ENCODE measurements at regions not wholly inside any gene's neighbourhood (a gene's known extent, or its start where the extent isn't known, plus 50 kb on each side); places are given as distances from the start of the nearest gene placed in this dataset.
A peak's percentile ranks its signal among the peaks of the same experiment; 100 is the strongest.

DNA sequence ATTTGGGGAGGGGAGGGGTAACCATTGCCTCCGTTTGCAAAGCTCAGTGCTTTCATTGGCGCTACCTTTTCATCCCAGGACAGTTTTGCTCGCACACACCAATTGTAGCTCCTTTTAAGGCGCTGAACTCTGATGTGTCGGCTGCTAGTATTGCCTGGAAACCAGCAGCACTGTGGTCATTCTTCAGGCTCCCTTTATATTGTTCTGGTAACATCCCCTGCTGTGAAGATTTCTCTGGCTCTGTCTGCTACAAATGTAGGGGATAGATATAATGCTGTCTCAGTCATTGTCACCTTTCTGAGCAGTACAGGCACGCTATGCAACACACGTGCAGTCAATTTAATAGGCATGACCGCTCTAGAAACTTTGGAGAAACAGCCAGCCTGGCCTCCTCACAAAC lies 172.9 kb upstream of the SASH1 start:
- H3K4me3 ChIP-seq, result no peak overlapping the region
- H3K27ac ChIP-seq, result no peak overlapping the region
- no peaks in the 10 kb centered on the region for H3K4me1 ChIP-seq
- DNase-seq (ENCODE audit: low spot score in 2 of 2), result no peak
- no peaks in the 10 kb centered on the region for H3K27me3 ChIP-seq
- TF ChIP-seq POLR2A (IDR thresholded peaks at IDR 0.05), result no peak
- TF ChIP-seq EP300 (IDR thresholded peaks at IDR 0.05), result no peak
- TF ChIP-seq, protein P1, sequence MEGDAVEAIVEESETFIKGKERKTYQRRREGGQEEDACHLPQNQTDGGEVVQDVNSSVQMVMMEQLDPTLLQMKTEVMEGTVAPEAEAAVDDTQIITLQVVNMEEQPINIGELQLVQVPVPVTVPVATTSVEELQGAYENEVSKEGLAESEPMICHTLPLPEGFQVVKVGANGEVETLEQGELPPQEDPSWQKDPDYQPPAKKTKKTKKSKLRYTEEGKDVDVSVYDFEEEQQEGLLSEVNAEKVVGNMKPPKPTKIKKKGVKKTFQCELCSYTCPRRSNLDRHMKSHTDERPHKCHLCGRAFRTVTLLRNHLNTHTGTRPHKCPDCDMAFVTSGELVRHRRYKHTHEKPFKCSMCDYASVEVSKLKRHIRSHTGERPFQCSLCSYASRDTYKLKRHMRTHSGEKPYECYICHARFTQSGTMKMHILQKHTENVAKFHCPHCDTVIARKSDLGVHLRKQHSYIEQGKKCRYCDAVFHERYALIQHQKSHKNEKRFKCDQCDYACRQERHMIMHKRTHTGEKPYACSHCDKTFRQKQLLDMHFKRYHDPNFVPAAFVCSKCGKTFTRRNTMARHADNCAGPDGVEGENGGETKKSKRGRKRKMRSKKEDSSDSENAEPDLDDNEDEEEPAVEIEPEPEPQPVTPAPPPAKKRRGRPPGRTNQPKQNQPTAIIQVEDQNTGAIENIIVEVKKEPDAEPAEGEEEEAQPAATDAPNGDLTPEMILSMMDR (IDR thresholded peaks at IDR 0.05), result no peak
- no peaks in the 10 kb centered on the region for H3K36me3 ChIP-seq
- H3K9me3 ChIP-seq, result no peaks in the 10 kb centered on the region
- WGBS, 2 donors, result 88 to 91% methylated on average over 8 of the region's 8 CpGs

DNA sequence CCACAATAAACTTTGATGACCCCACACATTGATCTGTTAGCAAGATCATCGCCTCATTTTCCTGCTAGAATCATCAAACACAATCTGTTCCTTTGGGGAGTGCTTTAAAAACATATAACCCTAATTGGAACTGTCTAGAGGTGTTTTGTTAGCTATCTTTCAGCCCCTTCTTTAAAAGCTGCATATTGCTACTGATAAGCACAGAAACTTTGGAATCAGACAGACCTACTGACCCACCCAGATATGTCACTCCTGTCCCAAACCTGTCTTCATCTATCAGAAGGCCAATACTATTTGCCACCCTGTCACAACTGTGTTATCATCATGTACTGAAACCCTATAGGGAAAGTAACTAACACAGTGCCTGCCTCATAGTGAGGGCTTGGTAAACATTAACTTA lies 172.4 kb upstream of the SASH1 start:
- Histone ChIP-seq H3K4me1 (no peaks in the 10 kb centered on the region), H3K4me3 (no peak overlapping the region), H3K27me3 (no peaks in the 10 kb centered on the region), H3K36me3 (no peaks in the 10 kb centered on the region), H3K27ac (no peak overlapping the region), H3K9me3 (no peaks in the 10 kb centered on the region)
- TF ChIP-seq EP300 (IDR thresholded peaks at IDR 0.05) (no peak), POLR2A (IDR thresholded peaks at IDR 0.05) (no peak)
- TF ChIP-seq, protein P1 (IDR thresholded peaks at IDR 0.05), result no peak
- no peak for DNase-seq (ENCODE audit: low spot score in 2 of 2)
- 93 to 98% methylated on average over 1 of the region's 1 CpG for WGBS, 2 donors

DNA sequence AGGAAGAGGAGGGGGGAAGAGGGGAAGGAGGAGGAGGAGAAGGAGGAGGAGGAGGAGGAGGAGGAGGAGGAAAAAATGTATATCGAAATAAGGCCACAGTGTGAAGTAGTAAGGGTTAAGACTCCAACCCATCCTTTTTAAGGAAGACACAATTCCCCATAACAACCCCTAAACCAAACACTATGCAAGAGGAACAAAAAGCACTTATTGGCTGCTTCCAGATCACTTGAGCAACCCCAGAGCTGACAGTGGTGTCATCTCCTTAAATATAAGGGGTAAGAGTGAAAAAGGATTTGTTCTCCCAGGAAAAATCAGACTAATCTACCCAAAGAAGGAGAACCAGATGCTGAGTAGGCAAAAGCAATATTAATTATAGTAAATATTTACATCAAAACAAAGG lies 169.1 kb upstream of the SASH1 start:
- no peak overlapping the region for H3K4me3 ChIP-seq
- no peak for DNase-seq (ENCODE audit: low spot score in 2 of 2)
- H3K36me3 ChIP-seq, result no peaks in the 10 kb centered on the region
- no peaks in the 10 kb centered on the region for H3K9me3 ChIP-seq
- H3K27me3 ChIP-seq, result no peaks in the 10 kb centered on the region
- no peak overlapping the region for H3K27ac ChIP-seq
- TF ChIP-seq POLR2A (IDR thresholded peaks at IDR 0.05) (no peak), EP300 (IDR thresholded peaks at IDR 0.05) (no peak)
- TF ChIP-seq, protein P1 (IDR thresholded peaks at IDR 0.05), result no peak
- 73 to 78% methylated on average over 1 of the region's 1 CpG for WGBS, 2 donors
- H3K4me1 ChIP-seq, result no peaks in the 10 kb centered on the region

DNA sequence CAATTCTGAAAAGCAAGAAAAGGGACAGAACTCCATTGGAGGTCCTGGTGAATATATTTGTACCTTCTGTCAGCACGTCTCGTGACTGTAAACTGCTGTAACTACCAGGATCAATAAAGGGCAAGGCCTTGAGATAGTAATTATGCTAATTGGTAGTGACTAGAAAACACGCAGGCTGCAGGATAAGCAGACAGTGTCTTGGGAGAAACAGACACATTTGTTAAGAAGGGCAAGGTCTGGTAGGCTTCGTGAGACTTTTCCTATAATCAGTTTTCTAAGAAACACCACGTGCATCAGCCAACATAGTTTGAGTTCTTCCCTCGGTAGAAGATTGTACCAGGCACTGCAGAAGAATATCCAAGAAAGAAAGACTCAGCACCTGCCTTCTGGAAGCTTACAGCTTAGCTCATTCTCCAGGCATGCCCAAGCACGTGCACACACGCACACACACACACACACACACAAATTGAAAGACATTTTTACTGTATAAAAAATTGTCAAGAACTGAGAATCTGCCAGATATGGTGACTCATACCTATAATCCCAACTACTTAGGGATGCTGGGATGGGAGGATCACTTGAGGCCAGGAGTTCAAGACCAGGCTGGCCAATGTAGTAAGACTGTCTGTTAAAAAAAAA lies 167.0 kb upstream of the SASH1 start:
- TF ChIP-seq, protein P1 (IDR thresholded peaks at IDR 0.05), result no peak
- no peak for TF ChIP-seq EP300 (IDR thresholded peaks at IDR 0.05)
- TF ChIP-seq POLR2A (IDR thresholded peaks at IDR 0.05), result no peak
- H3K27ac ChIP-seq, result no peak overlapping the region
- no peak overlapping the region for H3K4me3 ChIP-seq
- no peaks in the 10 kb centered on the region for H3K36me3 ChIP-seq
- no peaks in the 10 kb centered on the region for H3K4me1 ChIP-seq
- no peaks in the 10 kb centered on the region for H3K9me3 ChIP-seq
- no peaks in the 10 kb centered on the region for H3K27me3 ChIP-seq
- 75 to 80% methylated on average over 8 of the region's 8 CpGs for WGBS, 2 donors
- DNase-seq (ENCODE audit: low spot score in 2 of 2), result no peak

- H3K4me1 ChIP-seq, result no peaks in the 10 kb centered on the region
- no peaks in the 10 kb centered on the region for H3K27me3 ChIP-seq
- no peak overlapping the region for H3K4me3 ChIP-seq
- DNase-seq (ENCODE audit: low spot score in 2 of 2), result peak; percentile 70 to 87
- no peaks in the 10 kb centered on the region for H3K9me3 ChIP-seq
- no peaks in the 10 kb centered on the region for H3K36me3 ChIP-seq
- TF ChIP-seq, protein P1 (IDR thresholded peaks at IDR 0.05), result peak; percentile 67 to 89 (median 78)
- no peak for TF ChIP-seq POLR2A (IDR thresholded peaks at IDR 0.05)
- TF ChIP-seq EP300 (IDR thresholded peaks at IDR 0.05), result peak in 1 of 2 donors; percentile 15
- 70 to 71% methylated on average over 10 of the region's 10 CpGs for WGBS, 2 donors
- H3K27ac ChIP-seq, result no peak overlapping the region
Measured at GRCh38 chr6:148177589-148178233, 164.9 kb upstream of the SASH1 start.

All from tibial nerve (tissue), 4 donors.